Smooth muscle cell (in vitro differentiated cells): ENCODE measurements at regions not wholly inside any gene's neighbourhood (a gene's known extent, or its start where the extent isn't known, plus 50 kb on each side); places are given as distances from the start of the nearest gene placed in this dataset.

Experiments
- DNase-seq: peaks from one replicate; lab custom pipeline; 2025; ENCODE audit not compliant: unreplicated experiment; lab: John Stamatoyannopoulos, UW
- H2AFZ ChIP-seq: fragments of 200-600 bp; sonication (generic); 2 replicates; pipeline ENCODE4 v1.6.0; 2016; ENCODE audit warnings: antibody characterized with exemption, low read depth, mild to moderate bottlenecking
- H3F3A ChIP-seq: fragments of 200-600 bp; sonication (generic); 2 replicates; pipeline ENCODE4 v1.6.0; 2017; ENCODE audit warnings: antibody characterized with exemption, low read depth
- H3K27ac ChIP-seq: fragments of 200-600 bp; sonication (generic); 2 replicates; pipeline ENCODE4 v1.5.1; 2016; ENCODE audit warnings: low read depth, mild to moderate bottlenecking
- H3K27me3 ChIP-seq: fragments of 200-600 bp; sonication (generic); 2 replicates; pipeline ENCODE4 v1.6.1; 2016; ENCODE audit warnings: low read depth, mild to moderate bottlenecking
- H3K36me3 ChIP-seq: fragments of 200-600 bp; sonication (generic); 2 replicates; pipeline ENCODE4 v1.5.1; 2016; ENCODE audit warnings: low read depth
- H3K4me1 ChIP-seq: fragments of 200-600 bp; sonication (generic); 2 replicates; pipeline ENCODE4 v1.5.1; 2016; ENCODE audit warnings: low read depth
- H3K4me2 ChIP-seq: fragments of 200-600 bp; sonication (generic); 2 replicates; pipeline ENCODE4 v1.6.0; 2016; ENCODE audit warnings: mild to moderate bottlenecking
- H3K4me3 ChIP-seq: fragments of 200-600 bp; sonication (generic); 2 replicates; pipeline ENCODE4 v1.5.1; 2016; ENCODE audit warnings: mild to moderate bottlenecking
- H3K79me2 ChIP-seq: fragments of 200-600 bp; sonication (generic); 2 replicates; pipeline ENCODE4 v1.6.0; 2016; ENCODE audit warnings: low read depth, mild to moderate bottlenecking
- H3K9ac ChIP-seq: fragments of 200-600 bp; sonication (generic); 2 replicates; pipeline ENCODE4 v1.6.0; 2016; ENCODE audit warnings: low read depth
- H3K9me3 ChIP-seq: fragments of 200-600 bp; sonication (generic); replicated peaks from 2 replicates; pipeline ENCODE4 v1.5.1; 2016; ENCODE audit warnings: low read depth
- H4K20me1 ChIP-seq: fragments of 200-600 bp; sonication (generic); 2 replicates; pipeline ENCODE4 v1.6.0; 2016; ENCODE audit warnings: low read depth
- WGBS: methylation state at CpG from one replicate; pipeline ENCODE4 v1.1.7; 2016; ENCODE audit warnings: low lambda C conversion rate; 5-methylcytosine and 5-hydroxymethylcytosine counted together
- TF ChIP-seq, protein P1 (sequence below): fragments of 200-600 bp; sonication (generic); IDR thresholded peaks from 2 replicates; pipeline ENCODE4 v1.5.1; 2017; ENCODE audit warnings: borderline replicate concordance, mild to moderate bottlenecking, antibody characterized with exemption; ENCODE audit not compliant: insufficient read depth, poor library complexity, severe bottlenecking

DNA sequence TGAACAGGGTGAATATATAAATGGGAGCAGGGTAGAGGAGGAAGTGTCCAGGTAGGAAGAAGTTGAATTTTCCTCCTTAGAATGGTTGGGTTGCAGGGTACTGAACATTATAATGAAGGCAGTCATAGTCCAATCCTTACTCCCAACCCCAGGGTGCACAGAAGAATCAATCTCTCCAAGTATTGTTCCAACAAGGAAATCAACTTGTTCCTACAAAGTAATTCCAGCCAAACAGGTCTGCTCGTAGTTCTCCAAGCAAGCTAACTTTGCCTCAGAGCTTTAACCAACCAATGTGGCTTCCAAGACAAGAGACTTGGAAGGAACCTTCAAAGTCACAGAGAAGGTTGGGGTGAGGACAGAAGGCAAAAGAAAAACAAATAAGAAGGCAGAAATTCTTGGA is 527.2 kb downstream of the MED13L start:
- Histone ChIP-seq H2AFZ (no peak overlapping the region), H3K4me1 (no peaks in the 10 kb centered on the region), H3K9me3 (no peaks in the 10 kb centered on the region), H3K27me3 (no peaks in the 10 kb centered on the region), H3F3A (peaks cover 4% of the 10 kb centered on the region), H3K9ac (no peak overlapping the region), H3K36me3 (no peaks in the 10 kb centered on the region), H4K20me1 (no peaks in the 10 kb centered on the region), H3K4me3 (no peak overlapping the region), H3K79me2 (no peaks in the 10 kb centered on the region), H3K4me2 (no peak overlapping the region), H3K27ac (no peak overlapping the region)
- 79% methylated on average over 1 of the region's 1 CpG for WGBS
- TF ChIP-seq, protein P1, sequence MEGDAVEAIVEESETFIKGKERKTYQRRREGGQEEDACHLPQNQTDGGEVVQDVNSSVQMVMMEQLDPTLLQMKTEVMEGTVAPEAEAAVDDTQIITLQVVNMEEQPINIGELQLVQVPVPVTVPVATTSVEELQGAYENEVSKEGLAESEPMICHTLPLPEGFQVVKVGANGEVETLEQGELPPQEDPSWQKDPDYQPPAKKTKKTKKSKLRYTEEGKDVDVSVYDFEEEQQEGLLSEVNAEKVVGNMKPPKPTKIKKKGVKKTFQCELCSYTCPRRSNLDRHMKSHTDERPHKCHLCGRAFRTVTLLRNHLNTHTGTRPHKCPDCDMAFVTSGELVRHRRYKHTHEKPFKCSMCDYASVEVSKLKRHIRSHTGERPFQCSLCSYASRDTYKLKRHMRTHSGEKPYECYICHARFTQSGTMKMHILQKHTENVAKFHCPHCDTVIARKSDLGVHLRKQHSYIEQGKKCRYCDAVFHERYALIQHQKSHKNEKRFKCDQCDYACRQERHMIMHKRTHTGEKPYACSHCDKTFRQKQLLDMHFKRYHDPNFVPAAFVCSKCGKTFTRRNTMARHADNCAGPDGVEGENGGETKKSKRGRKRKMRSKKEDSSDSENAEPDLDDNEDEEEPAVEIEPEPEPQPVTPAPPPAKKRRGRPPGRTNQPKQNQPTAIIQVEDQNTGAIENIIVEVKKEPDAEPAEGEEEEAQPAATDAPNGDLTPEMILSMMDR = no peak
- DNase-seq = no peak

DNA sequence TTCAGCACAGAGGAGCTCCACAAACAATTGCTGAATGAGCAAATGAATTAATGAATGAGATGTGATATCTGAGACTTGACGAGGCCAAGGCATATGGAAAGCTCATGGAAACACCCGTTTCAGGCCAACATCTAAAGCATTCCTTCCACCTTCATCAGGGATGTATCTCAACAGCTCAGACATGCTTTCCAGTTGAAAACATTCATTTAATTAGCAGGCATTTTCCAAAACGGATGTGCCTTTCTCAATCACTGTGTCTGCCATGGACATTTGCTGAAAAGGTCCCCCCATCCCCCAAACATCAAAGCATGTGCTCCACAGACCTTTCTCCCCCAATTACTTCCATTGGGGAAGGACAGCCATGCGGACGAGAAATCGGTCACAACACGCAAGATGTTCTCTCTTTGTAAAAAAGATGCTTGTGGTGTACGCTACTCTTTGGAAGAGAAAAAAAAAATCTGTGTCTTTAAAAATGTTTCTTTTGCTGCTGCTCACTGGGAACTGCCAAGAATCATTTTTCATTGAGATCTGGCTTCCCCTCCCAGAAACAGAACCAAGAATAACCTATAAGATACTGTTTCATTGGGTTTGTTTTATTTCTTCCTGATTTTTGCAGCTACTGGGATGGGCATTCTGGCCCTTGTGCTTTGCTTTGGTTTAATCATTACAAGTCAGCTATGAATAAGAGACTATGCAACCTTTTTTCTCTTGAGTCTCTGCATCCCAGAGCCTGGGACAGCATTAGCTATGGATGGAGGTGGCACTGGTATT is 528.2 kb downstream of the MED13L start:
- Histone ChIP-seq H3K27me3 (no peaks in the 10 kb centered on the region), H3K4me2 (no peak overlapping the region), H3K36me3 (no peaks in the 10 kb centered on the region), H3F3A (peaks cover 4% of the 10 kb centered on the region), H3K4me1 (no peaks in the 10 kb centered on the region), H3K9me3 (no peaks in the 10 kb centered on the region), H3K79me2 (no peaks in the 10 kb centered on the region), H3K9ac (no peak overlapping the region), H2AFZ (no peak overlapping the region), H3K27ac (no peak overlapping the region), H3K4me3 (no peak overlapping the region), H4K20me1 (no peaks in the 10 kb centered on the region)
- TF ChIP-seq, protein P1 = no peak
- 72% methylated on average over 8 of the region's 8 CpGs for WGBS
- no peak for DNase-seq

GRCh38 chr12:115740586-115741155 is 536.8 kb downstream of the MED13L start:
- Histone ChIP-seq H3K4me1 (no peaks in the 10 kb centered on the region), H3K4me2 (no peak overlapping the region), H2AFZ (no peak overlapping the region), H4K20me1 (no peaks in the 10 kb centered on the region), H3K27me3 (no peaks in the 10 kb centered on the region), H3K4me3 (no peak overlapping the region), H3K36me3 (no peaks in the 10 kb centered on the region), H3F3A (no peaks in the 10 kb centered on the region), H3K27ac (no peak overlapping the region), H3K9ac (no peak overlapping the region), H3K9me3 (no peaks in the 10 kb centered on the region), H3K79me2 (no peaks in the 10 kb centered on the region)
- no peak for DNase-seq
- TF ChIP-seq, protein P1 = no peak
- WGBS = 90% methylated on average over 9 of the region's 9 CpGs

DNA sequence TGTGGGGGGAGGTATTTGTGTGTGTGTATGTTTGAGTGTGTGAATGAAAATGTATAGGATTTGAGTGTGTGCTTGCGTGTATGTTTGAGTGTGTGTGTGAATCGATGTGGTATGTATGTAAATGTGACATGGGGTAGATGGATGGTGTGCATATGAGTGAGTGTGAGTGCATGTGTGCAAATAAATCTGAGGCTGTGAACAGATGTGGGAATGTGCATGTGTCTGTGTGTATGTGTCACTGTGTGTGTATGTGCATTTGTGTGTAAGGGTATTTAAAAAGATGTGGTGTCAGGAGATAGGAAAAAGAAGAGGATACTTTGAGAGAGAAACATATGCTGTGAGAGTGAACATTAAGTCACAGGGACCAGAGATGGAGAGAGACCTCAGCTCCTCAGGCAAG is 539.6 kb downstream of the MED13L start:
- H3K27me3 ChIP-seq = no peaks in the 10 kb centered on the region
- 100% methylated on average over 2 of the region's 2 CpGs for WGBS
- H3K4me3 ChIP-seq = no peak overlapping the region
- H3K4me2 ChIP-seq = no peak overlapping the region
- TF ChIP-seq, protein P1 = no peak
- H3K4me1 ChIP-seq = no peaks in the 10 kb centered on the region
- no peaks in the 10 kb centered on the region for H3K9me3 ChIP-seq
- H3K9ac ChIP-seq = no peak overlapping the region
- no peak for DNase-seq
- H3F3A ChIP-seq = no peaks in the 10 kb centered on the region
- no peak overlapping the region for H3K27ac ChIP-seq
- H2AFZ ChIP-seq = no peak overlapping the region
- no peaks in the 10 kb centered on the region for H3K79me2 ChIP-seq
- H4K20me1 ChIP-seq = no peaks in the 10 kb centered on the region
- H3K36me3 ChIP-seq = no peaks in the 10 kb centered on the region
